ENCODE measurements at regions not wholly inside any gene's neighbourhood (a gene's known extent, or its start where the extent isn't known, plus 50 kb on each side); places are given as distances from the start of the nearest gene placed in this dataset.

DNA sequence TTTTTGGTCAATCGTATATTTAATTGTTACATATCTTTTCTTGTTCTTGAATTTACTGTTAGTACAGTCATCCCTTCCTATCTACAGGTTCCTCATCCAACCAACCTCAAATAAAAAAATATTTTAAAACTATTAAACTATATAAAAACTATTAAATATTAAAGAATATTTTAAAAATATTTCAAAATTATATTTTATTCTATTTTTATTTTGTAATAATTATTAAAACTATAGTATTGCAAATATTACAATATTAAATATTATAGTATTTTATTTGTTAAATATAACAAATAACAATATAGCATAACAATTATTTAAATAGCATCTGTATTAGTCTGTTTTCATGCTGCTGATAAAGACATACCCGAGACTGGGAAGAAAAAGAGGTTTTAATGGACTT is 357.9 kb upstream of the GOLIM4 start:
- TF ChIP-seq, protein P1, sequence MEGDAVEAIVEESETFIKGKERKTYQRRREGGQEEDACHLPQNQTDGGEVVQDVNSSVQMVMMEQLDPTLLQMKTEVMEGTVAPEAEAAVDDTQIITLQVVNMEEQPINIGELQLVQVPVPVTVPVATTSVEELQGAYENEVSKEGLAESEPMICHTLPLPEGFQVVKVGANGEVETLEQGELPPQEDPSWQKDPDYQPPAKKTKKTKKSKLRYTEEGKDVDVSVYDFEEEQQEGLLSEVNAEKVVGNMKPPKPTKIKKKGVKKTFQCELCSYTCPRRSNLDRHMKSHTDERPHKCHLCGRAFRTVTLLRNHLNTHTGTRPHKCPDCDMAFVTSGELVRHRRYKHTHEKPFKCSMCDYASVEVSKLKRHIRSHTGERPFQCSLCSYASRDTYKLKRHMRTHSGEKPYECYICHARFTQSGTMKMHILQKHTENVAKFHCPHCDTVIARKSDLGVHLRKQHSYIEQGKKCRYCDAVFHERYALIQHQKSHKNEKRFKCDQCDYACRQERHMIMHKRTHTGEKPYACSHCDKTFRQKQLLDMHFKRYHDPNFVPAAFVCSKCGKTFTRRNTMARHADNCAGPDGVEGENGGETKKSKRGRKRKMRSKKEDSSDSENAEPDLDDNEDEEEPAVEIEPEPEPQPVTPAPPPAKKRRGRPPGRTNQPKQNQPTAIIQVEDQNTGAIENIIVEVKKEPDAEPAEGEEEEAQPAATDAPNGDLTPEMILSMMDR (IDR thresholded peaks at IDR 0.05): no peak
- no peak for TF ChIP-seq POLR2A (IDR thresholded peaks at IDR 0.05)

Data from right lobe of liver (tissue), 4 donors.